ENCODE measurements at regions not wholly inside any gene's neighbourhood (a gene's known extent, or its start where the extent isn't known, plus 50 kb on each side); places are given as distances from the start of the nearest gene placed in this dataset.
"Not testable (repeated sequence)": the region's sequence is repeated elsewhere in the genome, so short reads cannot be mapped to it uniquely, and the experiment has no call there.

- no peak for DNase-seq (ENCODE audit: low read depth)
These were observed 110.3 kb upstream of the PRSS16 start for GRCh38 chr6:27136978-27137814.

DNA sequence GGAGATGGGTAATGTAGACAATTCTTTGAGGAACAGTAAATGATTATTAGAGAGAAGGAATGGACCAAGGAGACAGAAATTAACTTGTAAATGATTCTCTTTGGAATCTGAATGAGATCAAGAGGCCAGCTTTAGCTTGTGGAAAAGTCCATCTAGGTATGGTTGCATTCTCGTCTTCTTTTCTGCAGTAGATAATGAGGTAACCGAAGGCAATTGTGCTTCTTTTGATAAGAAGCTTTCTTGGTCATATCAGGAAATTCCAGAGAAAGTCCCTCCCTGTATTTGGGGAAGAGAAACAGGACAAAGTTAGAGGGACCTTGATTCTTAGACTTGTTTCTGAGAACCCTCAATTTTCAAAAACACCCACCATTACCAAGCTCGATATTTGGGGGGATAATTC lies 109.1 kb upstream of the PRSS16 start:
- DNase-seq (ENCODE audit: low read depth): no peak

DNA sequence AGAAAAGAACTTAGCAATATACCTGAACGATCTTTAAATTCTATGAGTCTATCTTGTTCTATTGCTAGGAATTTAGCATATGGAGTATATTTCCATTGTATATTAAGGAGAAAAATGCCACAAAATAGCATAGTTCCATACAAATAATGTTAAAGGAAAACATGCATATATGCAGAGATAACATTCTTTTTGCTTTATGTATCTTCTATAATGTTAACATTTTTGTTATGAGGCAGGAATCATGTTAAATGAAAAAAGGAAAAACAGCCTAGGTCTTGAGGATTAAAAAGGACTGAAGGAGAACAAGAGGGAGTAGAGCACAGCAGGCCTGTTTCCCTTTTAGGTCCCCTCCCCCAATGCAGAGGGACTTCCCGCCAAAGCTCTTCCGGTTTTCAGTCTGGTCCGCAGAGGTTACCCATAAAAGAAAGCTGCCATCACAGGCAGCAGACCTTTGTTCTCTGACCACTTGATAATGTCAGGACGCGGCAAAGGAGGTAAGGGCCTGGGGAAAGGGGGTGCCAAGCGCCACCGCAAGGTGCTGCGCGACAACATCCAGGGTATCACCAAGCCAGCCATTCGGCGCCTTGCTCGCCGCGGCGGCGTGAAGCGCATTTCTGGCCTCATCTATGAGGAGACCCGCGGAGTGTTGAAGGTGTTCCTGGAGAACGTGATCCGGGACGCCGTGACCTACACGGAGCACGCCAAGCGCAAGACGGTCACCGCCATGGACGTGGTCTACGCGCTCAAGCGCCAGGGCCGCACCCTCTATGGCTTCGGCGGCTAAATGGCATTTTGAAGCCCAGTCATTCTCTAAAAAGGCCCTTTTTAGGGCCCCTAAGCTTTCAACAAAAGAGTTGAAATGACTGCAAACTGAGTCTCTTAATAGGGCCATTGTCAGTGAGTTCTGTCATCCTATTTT lies 108.4 kb upstream of the PRSS16 start:
- peak; percentile 35 for DNase-seq (ENCODE audit: low read depth)

- DNase-seq (ENCODE audit: low read depth): no peak
These were observed 107.5 kb upstream of the PRSS16 start for GRCh38 chr6:27139756-27140579.

DNA sequence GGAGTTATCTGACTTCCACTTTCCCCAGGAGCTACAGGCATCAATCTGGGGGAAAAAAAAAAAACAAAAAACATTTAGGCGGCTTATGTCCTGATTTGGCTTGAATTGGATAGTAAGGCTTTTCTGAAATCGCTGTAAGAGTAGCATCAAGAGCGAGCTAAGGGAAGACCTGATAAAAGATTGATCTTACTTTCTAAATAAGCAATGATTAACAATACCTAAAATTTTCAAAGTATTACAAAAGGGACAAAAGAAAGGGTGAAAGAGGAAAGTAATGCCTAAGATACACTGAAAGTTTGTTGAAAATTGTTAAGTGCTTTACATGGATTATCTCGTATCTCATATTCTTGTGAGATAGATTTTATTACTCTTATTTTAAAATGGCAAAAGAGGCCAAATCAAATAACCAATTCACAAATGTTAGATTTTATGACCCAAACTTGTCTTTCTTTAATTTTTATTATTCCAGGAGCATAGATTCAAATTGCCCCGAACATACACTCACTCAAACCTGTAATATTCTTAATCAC lies 106.4 kb upstream of the PRSS16 start:
- DNase-seq (ENCODE audit: low read depth): no peak

- no peak for DNase-seq (ENCODE audit: low read depth)
These were observed 105.9 kb upstream of the PRSS16 start for GRCh38 chr6:27141529-27142015.

- not testable (repeated sequence) for DNase-seq (ENCODE audit: low read depth)
These were observed 104.5 kb upstream of the PRSS16 start for GRCh38 chr6:27143020-27143388.

GRCh38 chr6:27143474-27144026 lies 104.0 kb upstream of the PRSS16 start:
- DNase-seq (ENCODE audit: low read depth): no peak

- no peak for DNase-seq (ENCODE audit: low read depth)
These were observed 102.8 kb upstream of the PRSS16 start for GRCh38 chr6:27144740-27145079.

DNA sequence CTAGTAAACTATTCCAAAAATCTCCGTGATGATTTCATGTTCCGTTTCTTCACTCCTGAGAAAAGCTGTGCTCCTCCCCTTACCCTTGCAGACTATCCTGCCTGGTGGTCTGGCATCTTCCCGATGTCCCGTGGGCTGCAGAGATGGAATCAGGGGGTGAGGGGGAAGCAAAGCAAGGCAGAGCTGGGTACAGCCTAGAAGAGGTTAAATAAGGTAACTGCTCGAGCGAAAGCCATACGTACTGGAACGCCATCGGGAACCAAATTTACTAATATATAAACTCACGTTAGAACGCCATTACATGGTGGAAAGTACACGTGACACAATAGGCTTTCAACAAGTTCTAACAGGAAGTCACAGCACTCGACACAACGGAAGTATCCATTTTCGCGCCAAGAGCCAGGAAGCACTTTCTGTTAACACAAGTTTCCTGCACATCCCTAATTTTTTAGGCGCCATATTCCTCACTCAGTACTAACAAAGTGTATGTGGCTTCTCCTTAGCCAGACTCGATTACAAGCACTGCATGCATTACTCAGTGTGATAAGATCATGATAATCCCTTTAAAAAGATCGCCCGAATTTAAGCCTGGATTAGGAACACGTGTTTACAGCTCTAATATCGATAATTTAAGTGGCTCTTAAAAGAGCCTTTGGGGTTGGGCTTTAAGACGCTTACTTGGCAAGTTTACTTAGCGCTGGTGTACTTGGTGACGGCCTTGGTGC lies 101.6 kb upstream of the PRSS16 start:
- peak; percentile 64 for DNase-seq (ENCODE audit: low read depth)

GRCh38 chr6:27146456-27146705 lies 101.1 kb upstream of the PRSS16 start:
- DNase-seq (ENCODE audit: low read depth): not testable (repeated sequence)

DNA sequence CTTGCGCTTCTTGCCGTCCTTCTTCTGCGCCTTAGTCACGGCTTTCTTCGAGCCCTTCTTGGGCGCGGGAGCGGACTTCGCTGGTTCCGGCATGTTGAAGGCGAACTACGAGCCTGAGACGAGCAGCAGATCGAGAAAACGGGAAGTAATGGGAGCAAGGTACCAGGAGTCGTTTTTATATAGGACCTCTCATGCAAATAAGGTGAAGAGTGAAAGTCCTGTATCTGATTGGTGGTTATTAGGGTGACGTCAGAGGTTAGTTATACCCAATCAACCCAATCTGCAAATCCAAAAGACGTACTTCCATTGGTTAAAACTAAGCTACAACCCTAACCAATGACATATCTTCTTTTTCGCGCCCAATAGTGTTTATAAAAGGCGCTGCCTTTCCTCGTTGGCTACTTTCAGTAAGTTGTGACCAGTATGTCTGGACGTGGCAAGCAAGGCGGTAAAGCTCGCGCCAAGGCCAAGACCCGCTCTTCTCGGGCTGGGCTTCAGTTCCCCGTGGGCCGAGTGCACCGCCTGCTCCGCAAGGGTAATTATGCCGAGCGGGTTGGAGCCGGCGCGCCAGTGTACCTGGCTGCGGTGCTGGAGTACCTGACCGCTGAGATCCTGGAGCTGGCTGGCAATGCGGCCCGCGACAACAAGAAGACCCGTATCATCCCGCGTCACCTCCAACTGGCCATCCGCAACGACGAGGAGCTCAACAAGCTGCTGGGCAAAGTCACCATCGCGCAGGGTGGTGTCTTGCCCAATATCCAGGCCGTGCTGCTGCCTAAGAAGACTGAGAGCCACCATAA lies 100.6 kb upstream of the PRSS16 start:
- DNase-seq (ENCODE audit: low read depth): peak; percentile 52

GRCh38 chr6:27148404-27148795 lies 99.1 kb upstream of the PRSS16 start:
- DNase-seq (ENCODE audit: low read depth): no peak

DNA sequence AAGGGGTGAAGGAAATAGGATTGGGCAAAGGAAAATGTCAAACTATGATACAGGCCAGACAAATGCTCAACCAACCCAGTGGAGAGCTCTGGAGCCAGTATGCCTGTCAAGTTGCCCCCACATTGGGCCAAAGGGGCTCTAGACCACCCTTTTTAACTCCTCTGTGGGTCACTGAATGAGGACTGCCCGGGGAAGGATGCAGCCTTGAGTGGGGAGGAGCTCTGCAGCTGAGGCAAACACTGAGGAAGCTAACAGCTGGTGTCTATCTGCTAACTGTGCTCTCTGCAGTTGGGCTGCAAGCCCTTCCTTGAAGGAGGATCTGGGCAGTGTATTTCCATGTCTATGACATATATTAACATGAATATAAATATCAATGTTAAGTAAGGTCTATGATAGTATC lies 98.4 kb upstream of the PRSS16 start:
- DNase-seq (ENCODE audit: low read depth): no peak

GRCh38 chr6:27154696-27155095 lies 92.8 kb upstream of the PRSS16 start:
- DNase-seq (ENCODE audit: low read depth): no peak

DNA sequence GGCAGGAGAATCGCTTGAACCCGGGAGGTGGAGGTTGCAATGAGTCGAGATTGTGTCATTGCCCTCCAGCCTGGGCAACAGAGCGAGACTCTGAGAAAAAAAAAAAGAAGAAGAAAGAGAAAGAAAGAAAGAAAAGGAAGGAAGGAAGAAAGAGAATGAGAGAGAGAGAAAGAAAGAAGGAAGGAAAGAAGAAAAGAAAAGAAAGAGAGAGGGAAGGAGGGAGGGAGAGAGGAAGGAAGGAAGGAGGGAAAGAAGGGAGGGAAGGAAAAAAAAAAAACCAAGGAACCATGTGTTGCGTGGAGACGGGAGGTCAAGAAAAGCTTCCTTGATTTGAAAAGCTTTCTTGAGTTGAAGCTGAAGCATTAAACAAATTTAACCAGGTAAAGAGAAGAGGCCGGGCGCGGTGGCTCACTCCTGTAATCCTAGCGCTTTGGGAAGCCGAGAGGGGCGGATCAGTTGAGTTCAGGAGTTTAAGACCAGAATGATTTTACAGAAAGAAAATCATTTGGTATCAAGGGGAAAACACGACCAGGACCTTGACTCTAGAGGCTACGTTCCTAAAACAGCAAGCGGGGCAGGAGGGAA lies 90.5 kb upstream of the PRSS16 start:
- no peak for DNase-seq (ENCODE audit: low read depth)

GRCh38 chr6:27157459-27158315 lies 89.8 kb upstream of the PRSS16 start:
- peak; percentile 62 for DNase-seq (ENCODE audit: low read depth)

DNA sequence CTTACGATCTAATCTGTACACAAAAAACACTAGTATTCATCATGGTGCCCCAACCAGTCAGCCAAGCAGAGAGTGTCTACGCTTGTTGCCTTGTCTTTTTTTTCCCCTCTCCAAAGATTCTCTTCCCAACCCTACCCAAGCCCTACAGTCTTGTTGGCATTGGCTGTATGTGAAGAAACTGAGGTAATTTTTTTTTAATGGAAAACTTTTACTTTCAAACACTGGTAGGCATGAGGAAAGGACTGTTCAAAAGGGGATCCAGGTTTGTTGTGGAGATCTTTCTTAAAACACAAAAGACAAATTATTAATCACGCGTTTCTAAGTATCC lies 89.2 kb upstream of the PRSS16 start:
- DNase-seq (ENCODE audit: low read depth): no peak

- no peak for DNase-seq (ENCODE audit: low read depth)
These were observed 87.8 kb upstream of the PRSS16 start for GRCh38 chr6:27159725-27160124.

Measured in T-helper 22 cell (primary cell).